Calu3 (cell line): ENCODE measurements at regions not wholly inside any gene's neighbourhood (a gene's known extent, or its start where the extent isn't known, plus 50 kb on each side); places are given as distances from the start of the nearest gene placed in this dataset.
"Not testable (repeated sequence)": the region's sequence is repeated elsewhere in the genome, so short reads cannot be mapped to it uniquely, and the experiment has no call there.

Source experiments
- BruUV-seq: library from RNA; stranded (reverse); fragments of 400-500 nt; replicated peaks from 2 replicates; lab custom pipeline; 2021; lab: Mats Ljungman, UMichigan
- CTCF ChIA-PET: fragments of 300-600 bp; sonication (Branson Sonifier 250); formaldehyde crosslinking; loops from one replicate; lab custom pipeline; 2022; ENCODE audit warnings: antibody characterized with exemption; lab: Charles Lee
- DNase-seq: peaks from one replicate; pipeline ENCODE4 v3.0.0; 2022
- H3K27ac Mint-ChIP-seq: one replicate; pipeline ENCODE4 v1.8.0; 2022; ENCODE audit warnings: mixed read lengths; ENCODE audit not compliant: unreplicated experiment
- H3K27me3 Mint-ChIP-seq: one replicate; pipeline ENCODE4 v1.8.0; 2022; ENCODE audit warnings: mixed read lengths; ENCODE audit not compliant: unreplicated experiment
- H3K36me3 Mint-ChIP-seq: one replicate; pipeline ENCODE4 v1.8.0; 2022; ENCODE audit warnings: mild to moderate bottlenecking, moderate library complexity, mixed read lengths; ENCODE audit not compliant: insufficient read depth, unreplicated experiment
- H3K4me1 Mint-ChIP-seq: one replicate; pipeline ENCODE4 v1.8.0; 2022; ENCODE audit warnings: mild to moderate bottlenecking, low read depth, mixed read lengths; ENCODE audit not compliant: unreplicated experiment
- H3K4me3 Mint-ChIP-seq: one replicate; pipeline ENCODE4 v1.8.0; 2022; ENCODE audit warnings: mild to moderate bottlenecking, low read depth, moderate library complexity, mixed read lengths; ENCODE audit not compliant: unreplicated experiment
- H3K9me3 Mint-ChIP-seq: one replicate; pipeline ENCODE4 v1.8.0; 2022; ENCODE audit warnings: low read depth, mixed read lengths; ENCODE audit not compliant: unreplicated experiment
- intact Hi-C: fragments of 100-400 bp; cut with micrococcal nuclease; formaldehyde crosslinking; loops from one replicate; pipeline ENCODE4 v1.10.0; 2022; ENCODE audit not compliant: unreplicated experiment
- TF ChIP-seq, protein P1 (sequence below): fragments of 200-600 bp; IDR thresholded peaks from one replicate; pipeline ENCODE4 v1.8.0; 2022; ENCODE audit warnings: antibody characterized with exemption; ENCODE audit not compliant: unreplicated experiment

- no peak overlapping the region for H3K27ac Mint-ChIP-seq
Measured at GRCh38 chr18:79601234-79601633, 78.4 kb upstream of the CTDP1 start.

DNA sequence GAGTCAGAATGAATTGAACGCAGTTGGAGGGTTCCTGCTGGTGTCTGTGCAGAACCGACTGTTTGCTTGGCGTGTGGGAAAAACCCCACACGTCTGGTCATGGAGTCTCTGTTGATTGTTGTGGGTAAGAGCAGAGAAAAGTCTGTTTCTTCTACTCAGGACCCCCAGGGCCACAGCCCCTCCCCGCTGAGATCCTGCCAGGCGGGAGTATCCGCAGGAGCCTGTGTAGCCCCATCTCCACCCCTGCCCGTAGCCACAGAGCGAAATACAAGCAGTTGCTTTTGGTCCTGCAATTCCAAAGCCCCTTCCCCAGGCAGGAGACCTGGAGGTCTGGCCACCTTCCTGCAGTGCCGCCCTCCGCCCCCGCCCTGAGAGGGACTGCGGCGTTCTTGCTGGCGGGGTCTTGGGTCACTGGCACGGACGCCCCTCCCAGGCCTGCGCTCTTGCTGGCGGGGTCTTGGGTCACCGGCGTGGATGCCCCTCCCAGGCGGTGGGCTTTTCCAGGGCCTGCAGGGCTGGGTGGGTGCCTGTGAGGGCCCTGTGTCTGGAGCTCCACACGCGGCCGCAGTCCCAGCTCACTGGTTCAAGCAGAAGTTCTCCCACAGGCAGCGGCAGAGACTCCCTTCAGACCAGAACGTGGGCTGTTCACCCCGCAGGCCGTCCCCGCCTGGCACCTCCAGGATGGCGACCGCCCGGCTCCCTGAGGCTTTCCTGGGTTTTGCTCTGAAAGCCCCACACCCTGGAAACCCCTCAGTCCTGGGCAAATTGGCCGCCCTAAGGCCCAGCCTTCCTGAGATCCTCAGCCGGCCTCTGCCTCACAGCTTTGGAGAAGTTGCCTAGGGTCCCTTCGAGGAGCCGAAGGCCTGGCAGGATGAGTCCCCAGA, 76.0 kb upstream of the CTDP1 start:
- Mint-ChIP-seq H3K9me3 (peaks cover 2% of the 10 kb centered on the region), H3K36me3 (no peaks in the 10 kb centered on the region), H3K27ac (no peak overlapping the region), H3K27me3 (peaks cover 29% of the 10 kb centered on the region), H3K4me3 (no peak overlapping the region), H3K4me1 (no peaks in the 10 kb centered on the region)
- CTCF ChIA-PET = no interaction called here
- TF ChIP-seq, protein P1, sequence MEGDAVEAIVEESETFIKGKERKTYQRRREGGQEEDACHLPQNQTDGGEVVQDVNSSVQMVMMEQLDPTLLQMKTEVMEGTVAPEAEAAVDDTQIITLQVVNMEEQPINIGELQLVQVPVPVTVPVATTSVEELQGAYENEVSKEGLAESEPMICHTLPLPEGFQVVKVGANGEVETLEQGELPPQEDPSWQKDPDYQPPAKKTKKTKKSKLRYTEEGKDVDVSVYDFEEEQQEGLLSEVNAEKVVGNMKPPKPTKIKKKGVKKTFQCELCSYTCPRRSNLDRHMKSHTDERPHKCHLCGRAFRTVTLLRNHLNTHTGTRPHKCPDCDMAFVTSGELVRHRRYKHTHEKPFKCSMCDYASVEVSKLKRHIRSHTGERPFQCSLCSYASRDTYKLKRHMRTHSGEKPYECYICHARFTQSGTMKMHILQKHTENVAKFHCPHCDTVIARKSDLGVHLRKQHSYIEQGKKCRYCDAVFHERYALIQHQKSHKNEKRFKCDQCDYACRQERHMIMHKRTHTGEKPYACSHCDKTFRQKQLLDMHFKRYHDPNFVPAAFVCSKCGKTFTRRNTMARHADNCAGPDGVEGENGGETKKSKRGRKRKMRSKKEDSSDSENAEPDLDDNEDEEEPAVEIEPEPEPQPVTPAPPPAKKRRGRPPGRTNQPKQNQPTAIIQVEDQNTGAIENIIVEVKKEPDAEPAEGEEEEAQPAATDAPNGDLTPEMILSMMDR = no peak
- BruUV-seq = no TSS peak
- DNase-seq = no peak
- intact Hi-C loops = no loop called here

More at GRCh38 chr18:79601234-79601633, 78.4 kb upstream of the CTDP1 start:
- Mint-ChIP-seq H3K27me3 (peaks cover 36% of the 10 kb centered on the region), H3K9me3 (peaks cover 2% of the 10 kb centered on the region), H3K36me3 (no peaks in the 10 kb centered on the region), H3K4me1 (no peaks in the 10 kb centered on the region), H3K4me3 (no peak overlapping the region)
- intact Hi-C loops = no loop called here
- BruUV-seq = no TSS peak
- DNase-seq = no peak
- TF ChIP-seq, protein P1 = no peak
- CTCF ChIA-PET = no interaction called here

DNA sequence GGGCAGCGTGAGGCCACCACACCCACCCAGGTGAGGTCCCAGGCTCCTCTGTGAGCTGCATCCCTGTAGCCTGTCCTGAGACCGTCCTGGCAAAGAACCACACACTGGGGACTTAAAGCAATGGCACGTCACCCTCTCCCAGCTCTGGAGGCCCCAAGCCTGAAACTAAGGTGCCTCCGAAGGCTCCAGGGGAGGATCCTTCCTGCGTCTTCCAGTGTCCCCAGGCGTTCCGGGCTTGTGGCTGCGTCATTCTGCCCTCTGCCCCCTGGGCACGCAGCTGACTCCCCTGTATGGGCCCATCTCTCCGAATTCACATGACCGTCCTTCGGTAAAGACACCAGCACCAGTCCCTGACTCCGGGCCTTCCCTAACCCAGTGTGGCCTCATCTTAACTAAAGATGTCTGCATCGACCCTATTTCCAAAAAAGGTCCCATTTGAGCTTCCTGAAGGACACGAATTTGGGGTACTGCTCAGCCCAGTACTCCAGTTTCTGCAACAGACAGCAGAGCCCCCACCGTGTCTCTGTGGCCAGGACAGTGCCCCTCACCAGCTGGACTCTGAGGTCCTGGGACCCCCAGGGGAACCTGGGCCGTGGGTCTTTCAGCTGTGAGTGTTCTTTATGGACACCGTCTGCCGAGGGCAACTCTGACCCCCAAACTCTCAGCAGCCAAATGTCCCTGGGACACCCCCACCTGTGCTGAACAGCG, 75.2 kb upstream of the CTDP1 start:
- Mint-ChIP-seq H3K27ac (no peak overlapping the region), H3K36me3 (no peaks in the 10 kb centered on the region), H3K27me3 (peaks cover 29% of the 10 kb centered on the region), H3K9me3 (peaks cover 2% of the 10 kb centered on the region), H3K4me3 (no peak overlapping the region), H3K4me1 (no peaks in the 10 kb centered on the region)
- DNase-seq = no peak
- TF ChIP-seq, protein P1 = no peak
- intact Hi-C loops = no loop called here
- BruUV-seq = no TSS peak
- CTCF ChIA-PET = no interaction called here

- CTCF ChIA-PET = no interaction called here
- intact Hi-C loops = no loop called here
- Mint-ChIP-seq H3K4me3 (no peak overlapping the region), H3K9me3 (peaks cover 2% of the 10 kb centered on the region), H3K4me1 (no peaks in the 10 kb centered on the region), H3K27me3 (peaks cover 28% of the 10 kb centered on the region), H3K36me3 (no peaks in the 10 kb centered on the region), H3K27ac (no peak overlapping the region)
- TF ChIP-seq, protein P1 = no peak
- no TSS peak for BruUV-seq
- DNase-seq = no peak
Measured at GRCh38 chr18:79604913-79605880, 74.4 kb upstream of the CTDP1 start.

DNA sequence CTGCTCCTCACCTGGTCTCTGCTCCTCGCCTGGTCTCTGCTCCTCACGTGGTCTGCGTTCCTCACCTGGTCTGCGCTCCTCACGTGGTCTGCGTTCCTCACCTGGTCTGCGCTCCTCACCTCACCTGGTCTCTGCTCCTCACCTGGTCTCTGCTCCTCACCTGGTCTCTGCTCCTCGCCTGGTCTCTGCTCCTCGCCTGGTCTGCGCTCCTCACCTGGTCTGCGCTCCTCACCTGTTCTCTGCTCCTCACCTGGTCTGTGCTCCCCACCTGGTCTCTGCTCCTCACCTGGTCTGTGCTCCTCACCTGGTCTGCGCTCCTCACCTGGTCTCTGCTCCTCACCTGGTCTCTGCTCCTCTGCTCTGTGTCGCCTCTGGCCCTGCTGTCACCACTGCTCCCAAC, 73.5 kb upstream of the CTDP1 start:
- H3K9me3 Mint-ChIP-seq, H3K27ac Mint-ChIP-seq, CTCF ChIA-PET, DNase-seq, BruUV-seq, H3K4me3 Mint-ChIP-seq, intact Hi-C loops, H3K36me3 Mint-ChIP-seq, H3K4me1 Mint-ChIP-seq: not testable (repeated sequence)
- H3K27me3 Mint-ChIP-seq = peaks cover 20% of the 10 kb centered on the region
